Skeletal muscle tissue (tissue), 3 donors: ENCODE measurements at regions not wholly inside any gene's neighbourhood (a gene's known extent, or its start where the extent isn't known, plus 50 kb on each side); places are given as distances from the start of the nearest gene placed in this dataset.
A peak's percentile ranks its signal among the peaks of the same experiment; 100 is the strongest.

ENCODE experiments used
- H3K27ac ChIP-seq: one replicate; pipeline ENCODE4 v1.7.0; 2013; ENCODE audit warnings: mild to moderate bottlenecking, low read depth, low read length, inconsistent platforms
- H3K27me3 ChIP-seq, 3 donors: one replicate each; pipeline ENCODE4 v1.7.0; 2013; ENCODE audit warnings: low read length in 3 of 3; ENCODE audit not compliant: control insufficient read depth in 3 of 3, insufficient read depth in 3 of 3
- H3K36me3 ChIP-seq, 3 donors: one replicate each; pipeline ENCODE4 v1.7.0; 2013; ENCODE audit warnings: low read length in 3 of 3; ENCODE audit not compliant: control insufficient read depth in 3 of 3, insufficient read depth in 3 of 3
- H3K4me1 ChIP-seq, 3 donors: one replicate each; pipeline ENCODE4 v1.7.0; 2013; ENCODE audit warnings: low read length in 3 of 3, mild to moderate bottlenecking in 3 of 3; ENCODE audit not compliant: control insufficient read depth in 3 of 3, insufficient read depth in 3 of 3
- H3K4me3 ChIP-seq, 3 donors: one replicate each; pipeline ENCODE4 v1.7.0; 2013; ENCODE audit warnings: low read length in 3 of 3
- H3K9ac ChIP-seq, 3 donors: one replicate each; pipeline ENCODE4 v1.7.0; 2013; ENCODE audit warnings: low read length in 3 of 3, mild to moderate bottlenecking in 3 of 3, moderate library complexity in 2 of 3, low read depth in 1 of 3
- H3K9me3 ChIP-seq, 3 donors: one replicate each; pipeline ENCODE4 v1.7.0; 2013; ENCODE audit warnings: low read length in 3 of 3; ENCODE audit not compliant: control insufficient read depth in 3 of 3
- donor health status: Osteomylitis.

- H3K27ac ChIP-seq, result no peak overlapping the region
- H3K4me3 ChIP-seq, result no peak overlapping the region
- H3K27me3 ChIP-seq, result peaks cover 26 to 36% (median 28%) of the 10 kb centered on the region in 3 donors
Observed at GRCh38 chr6:27679308-27679963, 206.5 kb upstream of the ZNF184 start.

GRCh38 chr6:27678469-27678868, 205.6 kb upstream of the ZNF184 start:
- H3K9ac ChIP-seq, result no peak overlapping the region
- H3K27me3 ChIP-seq, result peaks cover 29 to 37% (median 32%) of the 10 kb centered on the region in 3 donors
- H3K27ac ChIP-seq, result no peak overlapping the region
- H3K36me3 ChIP-seq, result no peaks in the 10 kb centered on the region
- peaks cover 0 to 5% (median 2%) of the 10 kb centered on the region in 3 donors for H3K9me3 ChIP-seq
- H3K4me3 ChIP-seq, result no peak overlapping the region
- H3K4me1 ChIP-seq, result no peaks in the 10 kb centered on the region

More at GRCh38 chr6:27679308-27679963, 206.5 kb upstream of the ZNF184 start:
- H3K9ac ChIP-seq, result no peak overlapping the region
- no peaks in the 10 kb centered on the region for H3K4me1 ChIP-seq
- H3K9me3 ChIP-seq, result peaks cover 0 to 5% (median 2%) of the 10 kb centered on the region in 3 donors
- H3K36me3 ChIP-seq, result no peaks in the 10 kb centered on the region

GRCh38 chr6:27674882-27675281, 202.0 kb upstream of the ZNF184 start:
- H3K27ac ChIP-seq, result no peak overlapping the region
- peaks cover 0 to 2% (median 0%) of the 10 kb centered on the region in 3 donors for H3K9me3 ChIP-seq
- H3K27me3 ChIP-seq, result peaks cover 39 to 52% (median 48%) of the 10 kb centered on the region in 3 donors
- no peaks in the 10 kb centered on the region for H3K4me1 ChIP-seq
- H3K9ac ChIP-seq, result no peak overlapping the region
- no peaks in the 10 kb centered on the region for H3K36me3 ChIP-seq
- H3K4me3 ChIP-seq, result no peak overlapping the region

GRCh38 chr6:27672113-27672799, 199.4 kb upstream of the ZNF184 start:
- Histone ChIP-seq H3K27me3 (peaks cover 49 to 58% (median 54%) of the 10 kb centered on the region in 3 donors), H3K36me3 (no peaks in the 10 kb centered on the region)

GRCh38 chr6:27669624-27670301, 196.9 kb upstream of the ZNF184 start:
- no peak overlapping the region for H3K9ac ChIP-seq
- no peaks in the 10 kb centered on the region for H3K4me1 ChIP-seq
- H3K4me3 ChIP-seq, result peak overlapping the region in 1 of 3 donors; percentile 11
- peaks cover 0 to 2% (median 0%) of the 10 kb centered on the region in 3 donors for H3K9me3 ChIP-seq
- H3K27me3 ChIP-seq, result peaks cover 52 to 66% (median 62%) of the 10 kb centered on the region in 3 donors
- H3K27ac ChIP-seq, result no peak overlapping the region
- no peaks in the 10 kb centered on the region for H3K36me3 ChIP-seq

More at GRCh38 chr6:27672113-27672799, 199.4 kb upstream of the ZNF184 start:
- H3K9me3 ChIP-seq, result peaks cover 0 to 2% (median 0%) of the 10 kb centered on the region in 3 donors
- no peaks in the 10 kb centered on the region for H3K4me1 ChIP-seq
- H3K4me3 ChIP-seq, result no peak overlapping the region
- no peak overlapping the region for H3K27ac ChIP-seq
- no peak overlapping the region for H3K9ac ChIP-seq

- H3K27me3 ChIP-seq, result peaks cover 52 to 66% (median 62%) of the 10 kb centered on the region in 3 donors
- H3K9ac ChIP-seq, result no peak overlapping the region
- H3K4me3 ChIP-seq, result peak overlapping the region in 1 of 3 donors; percentile 11
- peaks cover 0 to 2% (median 0%) of the 10 kb centered on the region in 3 donors for H3K9me3 ChIP-seq
- H3K36me3 ChIP-seq, result no peaks in the 10 kb centered on the region
- no peak overlapping the region for H3K27ac ChIP-seq
- no peaks in the 10 kb centered on the region for H3K4me1 ChIP-seq
Observed at GRCh38 chr6:27669295-27669623, 196.4 kb upstream of the ZNF184 start.

GRCh38 chr6:27668442-27669294, 195.8 kb upstream of the ZNF184 start:
- H3K36me3 ChIP-seq, result no peaks in the 10 kb centered on the region
- no peaks in the 10 kb centered on the region for H3K4me1 ChIP-seq
- no peak overlapping the region for H3K9ac ChIP-seq
- H3K4me3 ChIP-seq, result peak overlapping the region in 1 of 3 donors; percentile 11
- peaks cover 0 to 2% (median 0%) of the 10 kb centered on the region in 3 donors for H3K9me3 ChIP-seq
- H3K27me3 ChIP-seq, result peaks cover 52 to 62% (median 62%) of the 10 kb centered on the region in 3 donors
- H3K27ac ChIP-seq, result no peak overlapping the region

GRCh38 chr6:27667657-27668441, 194.9 kb upstream of the ZNF184 start:
- peaks cover 48 to 58% (median 56%) of the 10 kb centered on the region in 3 donors for H3K27me3 ChIP-seq
- no peak overlapping the region for H3K9ac ChIP-seq
- H3K27ac ChIP-seq, result no peak overlapping the region
- H3K4me1 ChIP-seq, result no peaks in the 10 kb centered on the region
- H3K36me3 ChIP-seq, result no peaks in the 10 kb centered on the region
- H3K4me3 ChIP-seq, result no peak overlapping the region
- H3K9me3 ChIP-seq, result no peaks in the 10 kb centered on the region
